ENCODE measurements at regions not wholly inside any gene's neighbourhood (a gene's known extent, or its start where the extent isn't known, plus 50 kb on each side); places are given as distances from the start of the nearest gene placed in this dataset.

DNA sequence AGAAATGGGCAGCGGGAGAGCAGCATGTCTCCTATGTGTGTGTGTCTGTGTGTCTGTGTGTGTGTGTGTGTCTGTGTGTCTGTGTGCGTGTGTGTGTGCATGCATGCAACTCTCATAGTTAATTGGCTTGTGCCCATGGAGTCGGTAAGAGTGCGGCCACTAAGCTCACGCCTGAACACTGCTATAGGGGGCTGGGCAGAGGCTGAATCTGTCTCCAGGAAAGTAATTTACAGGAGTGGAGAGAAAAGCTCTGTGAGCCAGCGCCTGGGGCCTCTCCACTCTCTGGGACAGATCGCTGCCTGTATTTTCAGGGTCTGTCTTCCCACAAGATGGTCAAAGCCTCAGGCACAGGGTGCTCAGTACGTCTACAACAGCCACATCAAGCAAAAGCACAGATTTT, 553.4 kb downstream of the TNS1 start:
- TF ChIP-seq, protein P1, sequence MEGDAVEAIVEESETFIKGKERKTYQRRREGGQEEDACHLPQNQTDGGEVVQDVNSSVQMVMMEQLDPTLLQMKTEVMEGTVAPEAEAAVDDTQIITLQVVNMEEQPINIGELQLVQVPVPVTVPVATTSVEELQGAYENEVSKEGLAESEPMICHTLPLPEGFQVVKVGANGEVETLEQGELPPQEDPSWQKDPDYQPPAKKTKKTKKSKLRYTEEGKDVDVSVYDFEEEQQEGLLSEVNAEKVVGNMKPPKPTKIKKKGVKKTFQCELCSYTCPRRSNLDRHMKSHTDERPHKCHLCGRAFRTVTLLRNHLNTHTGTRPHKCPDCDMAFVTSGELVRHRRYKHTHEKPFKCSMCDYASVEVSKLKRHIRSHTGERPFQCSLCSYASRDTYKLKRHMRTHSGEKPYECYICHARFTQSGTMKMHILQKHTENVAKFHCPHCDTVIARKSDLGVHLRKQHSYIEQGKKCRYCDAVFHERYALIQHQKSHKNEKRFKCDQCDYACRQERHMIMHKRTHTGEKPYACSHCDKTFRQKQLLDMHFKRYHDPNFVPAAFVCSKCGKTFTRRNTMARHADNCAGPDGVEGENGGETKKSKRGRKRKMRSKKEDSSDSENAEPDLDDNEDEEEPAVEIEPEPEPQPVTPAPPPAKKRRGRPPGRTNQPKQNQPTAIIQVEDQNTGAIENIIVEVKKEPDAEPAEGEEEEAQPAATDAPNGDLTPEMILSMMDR (IDR thresholded peaks at IDR 0.05): no peak
- TF ChIP-seq POLR2A (IDR thresholded peaks at IDR 0.05): no peak

Measured in body of pancreas (tissue), 4 donors.